Spleen (tissue), 11 donors: ENCODE measurements at regions not wholly inside any gene's neighbourhood (a gene's known extent, or its start where the extent isn't known, plus 50 kb on each side); places are given as distances from the start of the nearest gene placed in this dataset.

Experiments
- DNase-seq: peaks from one replicate; pipeline ENCODE4 v3.0.0-alpha.2; 2020
- H3K27ac ChIP-seq, 8 donors: fragments of 200-600 bp; sonication (generic) in 7 of 8; 1 replicate in 4 of 8; 2 replicates in 4 of 8; pipeline versions ENCODE4 v1.5.0 to v1.8.0; 2016 to 2021; ENCODE audit warnings: inconsistent platforms in 4 of 8, mild to moderate bottlenecking in 4 of 8, moderate library complexity in 1 of 8
- H3K27me3 ChIP-seq, 7 donors: fragments of 200-600 bp; sonication (generic) in 6 of 7; replicated peaks in 1 of 7; 1 replicate in 4 of 7; 2 replicates in 3 of 7; pipeline versions ENCODE4 v1.5.0 to v1.8.0; 2016 to 2021; ENCODE audit warnings: inconsistent platforms in 3 of 7, mild to moderate bottlenecking in 1 of 7
- H3K36me3 ChIP-seq, 6 donors: fragments of 200-600 bp; sonication (generic) in 5 of 6; 1 replicate in 4 of 6; 2 replicates in 2 of 6; pipeline versions ENCODE4 v1.5.0 to v1.8.0; 2016 to 2021; ENCODE audit warnings: inconsistent platforms in 2 of 6
- H3K4me1 ChIP-seq, 6 donors: fragments of 200-600 bp; sonication (generic) in 5 of 6; 1 replicate in 3 of 6; 2 replicates in 3 of 6; pipeline versions ENCODE4 v1.5.0 to v1.8.0; 2016 to 2021; ENCODE audit warnings: inconsistent platforms in 3 of 6
- H3K4me3 ChIP-seq, 8 donors: fragments of 200-600 bp; sonication (generic) in 7 of 8; 1 replicate in 4 of 8; 2 replicates in 4 of 8; pipeline versions ENCODE4 v1.5.0 to v1.8.0; 2016 to 2021; ENCODE audit warnings: inconsistent platforms in 4 of 8, mild to moderate bottlenecking in 4 of 8, moderate library complexity in 2 of 8
- H3K9me3 ChIP-seq, 8 donors: fragments of 200-600 bp; sonication (generic) in 7 of 8; 1 replicate in 4 of 8; 2 replicates in 4 of 8; pipeline versions ENCODE4 v1.5.0 to v1.8.0; 2016 to 2021; ENCODE audit warnings: inconsistent platforms in 4 of 8
- CTCF ChIP-seq, 11 experiments: fragments of 200-600 bp in 7 of 11; fragments of 450-650 bp in 4 of 11; sonication (generic) in 4 of 11; IDR thresholded peaks in 8 of 11; conservative IDR thresholded peaks in 3 of 11; 1 replicate in 7 of 11; 2 replicates in 4 of 11; pipeline versions ENCODE4 v1.4.0 to v1.8.0; 2016 to 2021; ENCODE audit warnings: antibody characterized with exemption in 11 of 11, inconsistent platforms in 4 of 11, mild to moderate bottlenecking in 1 of 11
- POLR2A ChIP-seq, 3 donors: fragments of 450-650 bp; IDR thresholded peaks; one replicate each; pipeline ENCODE4 v1.5.1; 2017; ENCODE audit warnings: antibody characterized with exemption in 3 of 3, mild to moderate bottlenecking in 1 of 3
- POLR2AphosphoS5 ChIP-seq, 3 donors: sonication (generic); formaldehyde crosslinking; IDR thresholded peaks; one replicate each; pipeline ENCODE4 v1.5.1; 2017; ENCODE audit warnings: antibody characterized with exemption in 3 of 3
- WGBS, 5 donors: extraction: QIAGEN DNeasy Blood & Tissue Kit in 3 of 5; methylation state at CpG; one replicate each; pipeline versions ENCODE4 v1.1.5 to v1.1.7; 2013 to 2018; 5-methylcytosine and 5-hydroxymethylcytosine counted together
- intact Hi-C: fragments of 100-400 bp; cut with DNase I; formaldehyde crosslinking; loops from one replicate; pipeline ENCODE4 v1.15.0; 2023; ENCODE audit warnings: low total_unique reads
- donor health status: healthy with polysubstance abuse.
- donor health status: DM: no; HTN: no; CAD: no; lungs with moderate emphysema.
- donor health status: DM: no; HTN: no; CAD: no.
- donor health status: Bipolar disorder and iron deficiency.
- donor health status: healthy.
- donor health status: DM: no; HTN: no; CAD: no.
- donor health status: DM: yes; HTN: yes; CAD: no.

DNA sequence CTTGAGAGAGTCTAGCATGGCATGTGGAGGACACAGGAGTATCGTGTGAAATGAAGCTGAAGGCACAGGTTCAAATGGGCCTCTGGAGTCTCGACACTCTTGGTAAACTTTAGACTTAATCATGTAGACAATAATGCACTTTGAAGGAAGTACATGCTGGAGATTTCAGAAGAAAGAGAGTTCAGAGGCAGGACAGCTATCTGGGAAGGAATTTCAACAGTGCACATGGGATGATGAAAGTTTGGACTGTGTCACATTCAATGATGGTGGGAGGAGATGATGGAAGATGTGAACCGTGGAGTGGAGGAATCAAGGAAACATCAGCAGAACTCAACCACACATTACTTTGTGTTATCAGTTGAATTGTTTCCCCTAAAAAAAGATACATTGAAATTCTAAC is 88.6 kb upstream of the PAPPA start:
- Histone ChIP-seq H3K4me3 (no peak overlapping the region), H3K36me3 (no peaks in the 10 kb centered on the region), H3K27me3 (no peaks in the 10 kb centered on the region), H3K9me3 (no peaks in the 10 kb centered on the region), H3K4me1 (no peaks in the 10 kb centered on the region), H3K27ac (no peak overlapping the region)
- TF ChIP-seq CTCF (IDR thresholded peaks at IDR 0.05 in 8 of 11, conservative IDR thresholded peaks at IDR 0.05 in 3 of 11), result no peak
- no peak for TF ChIP-seq POLR2A (IDR thresholded peaks at IDR 0.05)
- no peak for TF ChIP-seq POLR2AphosphoS5 (IDR thresholded peaks at IDR 0.05)
- 73 to 93% (median 86%) methylated on average over 3 of the region's 3 CpGs for WGBS, 5 donors
- DNase-seq, result no peak
- intact Hi-C loops, result no loop called here

DNA sequence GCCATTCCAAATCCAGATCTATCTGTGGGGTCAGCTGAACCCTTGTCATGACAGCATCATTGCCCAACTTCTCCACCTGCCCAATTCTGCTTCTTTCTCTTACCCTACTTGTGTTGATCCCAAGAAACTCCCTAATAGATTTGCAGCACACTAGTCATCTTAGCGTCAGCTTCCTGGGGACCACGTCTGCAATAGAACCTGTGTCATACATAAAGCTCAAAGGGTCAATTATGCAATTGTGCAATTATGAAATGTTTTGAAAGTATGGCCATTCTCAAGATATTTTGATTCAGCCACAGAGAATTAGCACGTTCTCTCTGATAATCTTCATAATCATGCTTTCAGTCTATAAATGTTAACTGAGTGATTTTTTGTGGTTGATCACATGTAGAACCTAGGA is 87.4 kb upstream of the PAPPA start:
- Histone ChIP-seq H3K27ac (no peak overlapping the region), H3K36me3 (no peaks in the 10 kb centered on the region), H3K27me3 (no peaks in the 10 kb centered on the region), H3K9me3 (no peaks in the 10 kb centered on the region), H3K4me3 (no peak overlapping the region), H3K4me1 (no peaks in the 10 kb centered on the region)
- DNase-seq, result no peak
- TF ChIP-seq POLR2A (IDR thresholded peaks at IDR 0.05) (no peak), CTCF (IDR thresholded peaks at IDR 0.05 in 8 of 11, conservative IDR thresholded peaks at IDR 0.05 in 3 of 11) (no peak), POLR2AphosphoS5 (IDR thresholded peaks at IDR 0.05) (no peak)
- WGBS, 5 donors, result 80 to 90% (median 84%) methylated on average over 3 of the region's 3 CpGs
- intact Hi-C loops, result no loop called here

DNA sequence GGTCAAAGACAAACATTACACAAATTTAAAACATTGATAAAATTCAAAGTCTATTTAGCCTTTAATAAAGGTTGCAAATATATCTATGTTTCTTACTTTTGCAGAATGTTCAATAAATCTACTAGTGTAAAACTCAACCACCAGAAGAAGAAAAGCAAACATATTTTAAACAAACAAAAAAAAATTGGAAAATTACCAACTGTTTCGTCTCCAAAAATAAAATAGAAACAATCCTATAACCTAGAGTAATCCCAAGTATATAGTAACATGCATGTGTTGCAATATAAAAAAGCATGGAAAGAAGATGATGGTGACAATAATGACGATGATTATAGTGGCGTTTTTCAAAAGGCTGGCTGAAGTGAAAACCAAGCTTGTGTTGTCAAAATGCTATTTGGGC is 86.0 kb upstream of the PAPPA start:
- DNase-seq, result no peak
- no peak overlapping the region for H3K4me3 ChIP-seq
- no peaks in the 10 kb centered on the region for H3K36me3 ChIP-seq
- no peaks in the 10 kb centered on the region for H3K27me3 ChIP-seq
- no peak overlapping the region for H3K27ac ChIP-seq
- no peaks in the 10 kb centered on the region for H3K9me3 ChIP-seq
- intact Hi-C loops, result no loop called here
- 69 to 82% (median 79%) methylated on average over 3 of the region's 3 CpGs for WGBS, 5 donors
- no peaks in the 10 kb centered on the region for H3K4me1 ChIP-seq
- TF ChIP-seq CTCF (IDR thresholded peaks at IDR 0.05 in 8 of 11, conservative IDR thresholded peaks at IDR 0.05 in 3 of 11) (no peak), POLR2A (IDR thresholded peaks at IDR 0.05) (no peak), POLR2AphosphoS5 (IDR thresholded peaks at IDR 0.05) (no peak)

DNA sequence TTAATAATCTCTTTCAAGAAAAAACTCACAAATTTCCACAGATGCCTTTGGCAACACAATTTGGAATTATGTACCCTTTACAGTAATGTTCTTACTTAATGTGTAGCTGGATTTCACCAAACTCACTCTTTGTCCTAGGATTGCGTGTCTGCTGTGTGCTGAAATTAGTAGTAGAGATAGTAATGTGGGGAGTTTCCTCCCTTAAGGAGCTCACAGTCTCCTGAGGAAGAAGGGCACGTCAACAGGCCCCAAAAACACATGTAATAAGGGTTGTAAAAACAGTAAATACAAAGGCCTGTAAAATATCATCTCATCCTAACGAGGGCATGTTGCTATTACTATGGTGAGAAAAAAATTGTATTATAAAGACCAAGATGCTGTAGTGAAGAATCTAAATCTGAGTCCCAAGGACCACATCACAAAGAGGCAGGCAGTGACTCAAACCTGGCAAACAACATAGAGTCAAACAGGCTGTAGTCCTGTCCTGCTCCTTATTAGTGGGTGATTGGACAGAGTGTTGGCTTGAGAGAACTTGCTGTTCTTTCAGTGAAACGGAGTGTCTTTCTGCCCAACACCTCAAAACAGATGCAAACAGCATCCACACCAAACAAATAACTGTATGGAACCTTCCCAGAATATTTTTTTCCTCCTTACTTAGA is 83.2 kb upstream of the PAPPA start:
- Histone ChIP-seq H3K4me3 (no peak overlapping the region), H3K27me3 (no peaks in the 10 kb centered on the region), H3K9me3 (no peaks in the 10 kb centered on the region), H3K4me1 (no peaks in the 10 kb centered on the region), H3K27ac (no peak overlapping the region), H3K36me3 (no peaks in the 10 kb centered on the region)
- TF ChIP-seq POLR2A (IDR thresholded peaks at IDR 0.05), result no peak
- no peak for DNase-seq
- WGBS, 5 donors, result 58 to 72% (median 61%) methylated on average over 4 of the region's 4 CpGs
- intact Hi-C loops, result no loop called here

DNA sequence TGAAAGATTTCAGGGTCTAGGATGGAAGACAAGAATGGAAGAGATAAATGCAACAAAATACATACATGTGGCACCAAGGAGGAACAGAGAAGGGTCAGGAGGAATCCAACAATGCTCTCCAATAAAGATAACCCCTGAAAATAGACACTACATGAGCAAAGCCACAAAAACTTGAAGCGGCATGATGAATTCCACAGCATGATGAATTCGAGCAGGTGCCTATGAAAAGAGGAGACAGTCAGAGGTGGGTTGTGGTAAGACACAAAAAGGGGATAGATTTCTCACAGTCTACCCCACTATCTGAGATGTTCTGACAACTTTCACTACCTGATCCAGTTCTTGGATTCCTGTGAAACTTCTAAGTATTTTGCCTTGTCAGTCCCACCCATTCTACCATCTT is 81.5 kb upstream of the PAPPA start:
- Histone ChIP-seq H3K36me3 (no peaks in the 10 kb centered on the region), H3K4me1 (no peaks in the 10 kb centered on the region), H3K9me3 (no peaks in the 10 kb centered on the region), H3K27ac (no peak overlapping the region), H3K4me3 (no peak overlapping the region), H3K27me3 (no peaks in the 10 kb centered on the region)
- 67 to 89% (median 72%) methylated on average over 2 of the region's 2 CpGs for WGBS, 5 donors
- intact Hi-C loops, result no loop called here
- TF ChIP-seq CTCF (IDR thresholded peaks at IDR 0.05 in 8 of 11, conservative IDR thresholded peaks at IDR 0.05 in 3 of 11) (no peak), POLR2AphosphoS5 (IDR thresholded peaks at IDR 0.05) (no peak), POLR2A (IDR thresholded peaks at IDR 0.05) (no peak)
- DNase-seq, result no peak
